ENCODE measurements at regions not wholly inside any gene's neighbourhood (a gene's known extent, or its start where the extent isn't known, plus 50 kb on each side); places are given as distances from the start of the nearest gene placed in this dataset.

DNA sequence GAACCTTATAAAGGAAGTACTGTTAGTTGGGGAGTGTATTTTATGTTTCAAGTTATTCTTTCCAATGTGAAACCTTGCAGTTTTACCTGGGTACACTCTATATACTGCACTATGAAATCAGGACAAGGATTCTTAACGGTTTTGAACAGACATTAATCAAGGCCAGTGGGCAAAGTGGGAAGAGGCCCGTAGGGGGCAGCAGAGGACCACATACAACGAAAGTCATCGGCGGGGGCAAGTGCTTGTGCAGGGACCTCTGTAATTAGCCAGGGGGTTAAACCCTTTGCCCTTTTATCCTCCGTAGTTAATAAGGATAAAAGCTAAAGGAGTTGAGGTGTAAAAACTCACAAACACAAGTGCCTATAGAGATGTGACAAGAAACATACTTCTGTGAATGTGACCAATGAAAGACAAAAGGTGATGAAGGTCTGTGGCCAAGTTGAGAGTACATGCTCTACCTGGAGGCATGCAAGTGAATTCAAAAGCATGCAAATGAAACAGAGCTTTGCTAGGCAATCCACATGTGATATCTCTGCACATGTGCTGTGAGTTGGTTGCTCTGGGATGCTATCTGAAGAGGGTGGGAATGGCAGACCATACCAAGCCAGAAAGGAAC is 392.7 kb upstream of the MAN1A1 start:
- H3K4me2 ChIP-seq (ENCODE audit: extremely low read depth, insufficient read depth, low read length) = no peak overlapping the region

DNA sequence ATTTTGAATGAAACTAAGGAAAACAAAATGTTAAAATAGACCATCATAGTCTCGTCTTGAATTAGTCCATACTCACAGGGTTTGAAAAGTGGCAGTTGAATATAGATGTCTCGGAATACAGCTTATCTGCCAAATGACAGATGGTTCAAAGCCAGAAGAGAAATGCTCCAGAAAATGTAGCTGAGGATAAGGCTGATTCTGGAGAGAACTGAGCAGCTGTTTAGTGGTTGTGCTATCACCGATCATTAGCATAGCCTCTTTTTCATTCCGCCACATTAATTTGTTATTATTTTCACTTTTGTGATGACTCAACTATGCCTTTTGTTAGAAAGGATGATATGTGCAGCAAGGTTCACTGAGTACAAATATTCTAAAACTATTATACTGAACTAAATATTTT is 390.2 kb upstream of the MAN1A1 start:
- H3K9me3 ChIP-seq (ENCODE audit: control insufficient read depth, insufficient read depth, low read depth, low read length) = no peaks in the 10 kb centered on the region
- no peak overlapping the region for H3K9ac ChIP-seq (ENCODE audit: insufficient read depth, low read length)
- no peak for DNase-seq (ENCODE audit: low read depth in 2 of 2)
- no peak overlapping the region for H3K4me2 ChIP-seq (ENCODE audit: extremely low read depth, insufficient read depth, low read length)
- H3K36me3 ChIP-seq (ENCODE audit: control insufficient read depth, insufficient read depth, low read length) = no peaks in the 10 kb centered on the region
- no peaks in the 10 kb centered on the region for H3K4me1 ChIP-seq (ENCODE audit: control insufficient read depth, extremely low read depth, insufficient read depth, low read length)
- H3K27me3 ChIP-seq (ENCODE audit: control insufficient read depth, insufficient read depth, low read length) = no peaks in the 10 kb centered on the region
- TF ChIP-seq, protein P1, sequence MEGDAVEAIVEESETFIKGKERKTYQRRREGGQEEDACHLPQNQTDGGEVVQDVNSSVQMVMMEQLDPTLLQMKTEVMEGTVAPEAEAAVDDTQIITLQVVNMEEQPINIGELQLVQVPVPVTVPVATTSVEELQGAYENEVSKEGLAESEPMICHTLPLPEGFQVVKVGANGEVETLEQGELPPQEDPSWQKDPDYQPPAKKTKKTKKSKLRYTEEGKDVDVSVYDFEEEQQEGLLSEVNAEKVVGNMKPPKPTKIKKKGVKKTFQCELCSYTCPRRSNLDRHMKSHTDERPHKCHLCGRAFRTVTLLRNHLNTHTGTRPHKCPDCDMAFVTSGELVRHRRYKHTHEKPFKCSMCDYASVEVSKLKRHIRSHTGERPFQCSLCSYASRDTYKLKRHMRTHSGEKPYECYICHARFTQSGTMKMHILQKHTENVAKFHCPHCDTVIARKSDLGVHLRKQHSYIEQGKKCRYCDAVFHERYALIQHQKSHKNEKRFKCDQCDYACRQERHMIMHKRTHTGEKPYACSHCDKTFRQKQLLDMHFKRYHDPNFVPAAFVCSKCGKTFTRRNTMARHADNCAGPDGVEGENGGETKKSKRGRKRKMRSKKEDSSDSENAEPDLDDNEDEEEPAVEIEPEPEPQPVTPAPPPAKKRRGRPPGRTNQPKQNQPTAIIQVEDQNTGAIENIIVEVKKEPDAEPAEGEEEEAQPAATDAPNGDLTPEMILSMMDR (conservative IDR thresholded peaks at IDR 0.05 in 1 of 2, IDR thresholded peaks at IDR 0.05 in 1 of 2; ENCODE audit: low read depth in 1 of 2, low read length in 2 of 2) = no peak
- no peak for TF ChIP-seq EZH2 (IDR thresholded peaks at IDR 0.05; ENCODE audit: low read length, missing control alignments)
- H4K20me1 ChIP-seq (ENCODE audit: control insufficient read depth, extremely low read depth, insufficient read depth, low read length) = no peaks in the 10 kb centered on the region
- no peak overlapping the region for H2AFZ ChIP-seq (ENCODE audit: low read length)
- H3K79me2 ChIP-seq (ENCODE audit: control insufficient read depth, insufficient read depth, low read length) = no peaks in the 10 kb centered on the region
- H3K4me3 ChIP-seq (replicated peaks in 1 of 4; ENCODE audit: control extremely low read depth in 1 of 4, insufficient read depth in 1 of 4, low read depth in 3 of 4, low read length in 4 of 4) = no peak overlapping the region
- H3K27ac ChIP-seq (ENCODE audit: insufficient read depth, low read length) = no peak overlapping the region

More for the DNA sequence above, 392.7 kb upstream of the MAN1A1 start:
- Histone ChIP-seq H2AFZ (ENCODE audit: low read length) (no peak overlapping the region), H3K4me1 (ENCODE audit: control insufficient read depth, extremely low read depth, insufficient read depth, low read length) (no peaks in the 10 kb centered on the region), H3K9ac (ENCODE audit: insufficient read depth, low read length) (no peak overlapping the region), H3K4me3 (replicated peaks in 1 of 4; ENCODE audit: control extremely low read depth in 1 of 4, insufficient read depth in 1 of 4, low read depth in 3 of 4, low read length in 4 of 4) (no peak overlapping the region), H3K36me3 (ENCODE audit: control insufficient read depth, insufficient read depth, low read length) (no peaks in the 10 kb centered on the region), H3K9me3 (ENCODE audit: control insufficient read depth, insufficient read depth, low read depth, low read length) (no peaks in the 10 kb centered on the region), H3K79me2 (ENCODE audit: control insufficient read depth, insufficient read depth, low read length) (no peaks in the 10 kb centered on the region), H4K20me1 (ENCODE audit: control insufficient read depth, extremely low read depth, insufficient read depth, low read length) (no peaks in the 10 kb centered on the region), H3K27ac (ENCODE audit: insufficient read depth, low read length) (no peak overlapping the region), H3K27me3 (ENCODE audit: control insufficient read depth, insufficient read depth, low read length) (no peaks in the 10 kb centered on the region)
- DNase-seq (ENCODE audit: low read depth in 2 of 2) = peak; percentile 27 to 57
- TF ChIP-seq, protein P1 (conservative IDR thresholded peaks at IDR 0.05 in 1 of 2, IDR thresholded peaks at IDR 0.05 in 1 of 2; ENCODE audit: low read depth in 1 of 2, low read length in 2 of 2) = peak; percentile 60 to 85
- no peak for TF ChIP-seq EZH2 (IDR thresholded peaks at IDR 0.05; ENCODE audit: low read length, missing control alignments)

DNA sequence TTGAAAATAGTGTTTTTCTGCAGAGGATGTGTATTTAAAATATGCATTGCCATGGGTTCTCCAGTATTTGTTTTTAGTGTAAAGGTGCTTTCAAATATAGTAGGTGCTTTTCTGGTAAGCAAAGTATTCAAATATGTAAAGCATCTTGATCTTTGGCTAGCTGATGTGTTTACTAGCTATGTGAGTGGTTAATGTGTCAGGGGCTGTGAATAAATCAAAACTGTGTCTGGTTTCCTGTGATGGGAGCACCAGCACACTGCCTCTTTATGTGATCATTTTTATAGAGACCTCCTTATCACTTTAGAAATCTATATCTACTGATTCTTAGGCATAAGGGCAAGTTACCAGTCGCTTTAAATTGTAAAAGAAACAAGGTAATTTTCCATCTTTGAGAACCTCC is 388.9 kb upstream of the MAN1A1 start:
- Histone ChIP-seq H3K79me2 (ENCODE audit: control insufficient read depth, insufficient read depth, low read length) (no peaks in the 10 kb centered on the region), H4K20me1 (ENCODE audit: control insufficient read depth, extremely low read depth, insufficient read depth, low read length) (no peaks in the 10 kb centered on the region), H3K27ac (ENCODE audit: insufficient read depth, low read length) (no peak overlapping the region), H3K4me3 (replicated peaks in 1 of 4; ENCODE audit: control extremely low read depth in 1 of 4, insufficient read depth in 1 of 4, low read depth in 3 of 4, low read length in 4 of 4) (no peak overlapping the region), H3K4me1 (ENCODE audit: control insufficient read depth, extremely low read depth, insufficient read depth, low read length) (no peaks in the 10 kb centered on the region), H3K9me3 (ENCODE audit: control insufficient read depth, insufficient read depth, low read depth, low read length) (no peaks in the 10 kb centered on the region), H3K27me3 (ENCODE audit: control insufficient read depth, insufficient read depth, low read length) (no peaks in the 10 kb centered on the region), H3K9ac (ENCODE audit: insufficient read depth, low read length) (no peak overlapping the region), H3K4me2 (ENCODE audit: extremely low read depth, insufficient read depth, low read length) (no peak overlapping the region), H2AFZ (ENCODE audit: low read length) (no peak overlapping the region), H3K36me3 (ENCODE audit: control insufficient read depth, insufficient read depth, low read length) (no peaks in the 10 kb centered on the region)
- no peak for DNase-seq (ENCODE audit: low read depth in 2 of 2)
- TF ChIP-seq, protein P1 (conservative IDR thresholded peaks at IDR 0.05 in 1 of 2, IDR thresholded peaks at IDR 0.05 in 1 of 2; ENCODE audit: low read depth in 1 of 2, low read length in 2 of 2) = no peak
- TF ChIP-seq EZH2 (IDR thresholded peaks at IDR 0.05; ENCODE audit: low read length, missing control alignments) = no peak
